ENCODE measurements at regions not wholly inside any gene's neighbourhood (a gene's known extent, or its start where the extent isn't known, plus 50 kb on each side); places are given as distances from the start of the nearest gene placed in this dataset.
A peak's percentile ranks its signal among the peaks of the same experiment; 100 is the strongest.

DNA sequence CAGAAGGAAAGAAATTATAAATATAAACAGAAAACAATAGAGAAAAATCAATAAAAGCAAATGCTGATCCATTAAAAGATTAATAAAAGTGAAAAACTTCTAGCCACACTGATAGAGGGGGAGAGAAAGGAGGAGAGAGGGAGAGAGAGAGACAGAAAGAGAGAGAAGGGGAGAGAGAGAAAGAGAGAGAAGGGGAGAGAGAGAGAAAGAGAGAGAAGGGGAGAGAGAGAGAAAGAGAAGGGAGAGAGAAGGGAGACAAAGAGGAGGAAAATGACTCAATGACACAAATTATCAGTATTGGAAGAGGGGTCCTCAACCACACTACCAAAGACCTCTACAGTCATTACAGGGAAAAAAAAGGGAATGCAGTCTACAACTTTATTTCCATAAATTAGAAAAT is 94.4 kb upstream of the VIPR2 start:
- DNase-seq (ENCODE audit: low read depth) = no peak
- TF ChIP-seq, protein P1, sequence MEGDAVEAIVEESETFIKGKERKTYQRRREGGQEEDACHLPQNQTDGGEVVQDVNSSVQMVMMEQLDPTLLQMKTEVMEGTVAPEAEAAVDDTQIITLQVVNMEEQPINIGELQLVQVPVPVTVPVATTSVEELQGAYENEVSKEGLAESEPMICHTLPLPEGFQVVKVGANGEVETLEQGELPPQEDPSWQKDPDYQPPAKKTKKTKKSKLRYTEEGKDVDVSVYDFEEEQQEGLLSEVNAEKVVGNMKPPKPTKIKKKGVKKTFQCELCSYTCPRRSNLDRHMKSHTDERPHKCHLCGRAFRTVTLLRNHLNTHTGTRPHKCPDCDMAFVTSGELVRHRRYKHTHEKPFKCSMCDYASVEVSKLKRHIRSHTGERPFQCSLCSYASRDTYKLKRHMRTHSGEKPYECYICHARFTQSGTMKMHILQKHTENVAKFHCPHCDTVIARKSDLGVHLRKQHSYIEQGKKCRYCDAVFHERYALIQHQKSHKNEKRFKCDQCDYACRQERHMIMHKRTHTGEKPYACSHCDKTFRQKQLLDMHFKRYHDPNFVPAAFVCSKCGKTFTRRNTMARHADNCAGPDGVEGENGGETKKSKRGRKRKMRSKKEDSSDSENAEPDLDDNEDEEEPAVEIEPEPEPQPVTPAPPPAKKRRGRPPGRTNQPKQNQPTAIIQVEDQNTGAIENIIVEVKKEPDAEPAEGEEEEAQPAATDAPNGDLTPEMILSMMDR (conservative IDR thresholded peaks at IDR 0.05; ENCODE audit: low read depth, low read length) = no peak
- H3K4me3 ChIP-seq (ENCODE audit: low read depth, low read length) = no peak overlapping the region

- DNase-seq (ENCODE audit: low read depth) = no peak
- TF ChIP-seq, protein P1 (conservative IDR thresholded peaks at IDR 0.05; ENCODE audit: low read depth, low read length) = no peak
- H3K4me3 ChIP-seq (ENCODE audit: low read depth, low read length) = no peak overlapping the region
These were observed 93.9 kb upstream of the VIPR2 start for GRCh38 chr7:159238541-159238940.

DNA sequence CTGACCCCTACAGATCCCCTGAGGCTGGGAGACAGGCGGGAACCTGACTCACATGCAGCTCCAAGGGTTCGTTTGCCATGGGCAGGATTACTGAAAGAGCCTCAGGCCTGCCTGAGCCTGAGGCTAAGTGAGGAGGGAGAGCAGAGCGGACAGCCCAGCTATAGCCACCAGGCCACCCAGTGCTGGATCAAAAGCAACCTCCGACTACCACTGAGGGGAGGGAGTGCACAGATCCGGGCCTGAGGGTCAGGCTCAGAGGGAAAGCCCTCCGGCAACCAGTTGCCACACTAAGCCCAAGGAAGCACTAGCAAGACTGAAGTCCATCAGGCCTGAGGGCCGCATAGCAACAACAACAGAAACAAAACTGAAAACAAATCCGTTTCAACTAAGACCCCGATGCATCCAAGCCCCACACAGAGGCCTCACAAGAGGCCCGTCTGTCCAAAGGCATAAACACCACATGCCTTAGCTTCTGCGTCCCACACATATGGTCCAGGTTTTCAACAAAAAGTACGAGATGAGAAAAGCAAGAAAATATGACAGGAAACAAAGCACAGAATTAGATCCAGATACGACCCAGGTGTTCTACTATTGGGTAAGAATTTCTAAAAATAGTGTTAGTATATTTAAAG is 92.5 kb upstream of the VIPR2 start:
- no peak overlapping the region for H3K4me3 ChIP-seq (ENCODE audit: low read depth, low read length)
- TF ChIP-seq, protein P1 (conservative IDR thresholded peaks at IDR 0.05; ENCODE audit: low read depth, low read length) = no peak
- DNase-seq (ENCODE audit: low read depth) = no peak

- H3K4me3 ChIP-seq (ENCODE audit: low read depth, low read length) = no peak overlapping the region
- TF ChIP-seq, protein P1 (conservative IDR thresholded peaks at IDR 0.05; ENCODE audit: low read depth, low read length) = no peak
These were observed 86.3 kb upstream of the VIPR2 start for GRCh38 chr7:159231017-159231416.

GRCh38 chr7:159229683-159230475 is 85.2 kb upstream of the VIPR2 start:
- H3K4me3 ChIP-seq (ENCODE audit: low read depth, low read length) = no peak overlapping the region
- TF ChIP-seq, protein P1 (conservative IDR thresholded peaks at IDR 0.05; ENCODE audit: low read depth, low read length) = no peak
- DNase-seq (ENCODE audit: low read depth) = no peak

More at GRCh38 chr7:159231017-159231416, 86.3 kb upstream of the VIPR2 start:
- no peak for DNase-seq (ENCODE audit: low read depth)

DNA sequence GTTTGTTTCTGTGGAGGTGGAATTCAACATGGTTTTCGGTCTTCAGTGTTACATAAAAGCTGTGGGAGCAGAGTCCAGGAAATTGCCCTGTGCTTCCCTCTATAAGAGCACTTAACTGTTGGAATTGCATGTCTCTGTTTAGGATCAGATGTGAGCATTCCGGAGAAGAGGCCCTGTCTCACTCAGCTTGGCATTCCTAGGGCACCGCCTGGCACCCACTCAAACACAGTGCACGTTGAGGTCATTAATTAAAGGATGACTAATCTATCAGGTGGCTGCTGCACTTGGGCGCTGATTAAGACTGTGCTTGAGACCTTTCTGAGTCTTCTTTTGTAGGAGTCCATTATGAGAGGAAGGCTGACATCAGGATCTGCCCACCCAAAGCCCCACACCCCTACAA is 82.8 kb upstream of the VIPR2 start:
- H3K4me3 ChIP-seq (ENCODE audit: low read depth, low read length) = no peak overlapping the region
- TF ChIP-seq, protein P1 (conservative IDR thresholded peaks at IDR 0.05; ENCODE audit: low read depth, low read length) = no peak
- peak; percentile 9 for DNase-seq (ENCODE audit: low read depth)

All from epithelial cell of proximal tubule (primary cell).